SK-N-MC (cell line): ENCODE measurements at regions not wholly inside any gene's neighbourhood (a gene's known extent, or its start where the extent isn't known, plus 50 kb on each side); places are given as distances from the start of the nearest gene placed in this dataset.

Experiments
- EZH2 ChIP-seq: fragments of 200-600 bp; sonication (generic); IDR thresholded peaks from one replicate; pipeline ENCODE4 v1.6.1; 2017; ENCODE audit warnings: antibody characterized with exemption
- POLR2AphosphoS5 ChIP-seq: IDR thresholded peaks from 2 replicates; pipeline ENCODE4 v1.6.1; 2012; ENCODE audit warnings: mild to moderate bottlenecking, low read depth, low read length, borderline replicate concordance

DNA sequence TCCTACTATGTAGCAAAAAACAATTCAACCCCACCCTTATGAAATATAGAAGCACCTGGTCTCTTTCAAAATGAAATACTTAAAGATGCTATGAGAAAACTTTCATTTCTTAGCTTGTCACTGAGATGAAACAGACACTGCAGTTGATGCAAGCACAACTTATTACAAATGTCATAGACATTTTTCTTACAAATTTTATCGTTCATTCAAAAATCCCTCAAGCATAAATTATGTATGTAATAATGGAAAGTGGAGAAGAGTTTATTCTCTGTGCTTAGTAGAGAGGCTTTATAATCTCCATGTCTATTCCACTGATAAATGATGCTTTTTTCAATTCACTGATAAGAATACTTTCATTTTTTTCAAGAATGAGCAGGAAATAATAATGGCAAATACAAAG is 1943.9 kb upstream of the IGFBP7 start:
- no peak for TF ChIP-seq POLR2AphosphoS5
- no peak for TF ChIP-seq EZH2
